ENCODE measurements at regions not wholly inside any gene's neighbourhood (a gene's known extent, or its start where the extent isn't known, plus 50 kb on each side); places are given as distances from the start of the nearest gene placed in this dataset.

DNA sequence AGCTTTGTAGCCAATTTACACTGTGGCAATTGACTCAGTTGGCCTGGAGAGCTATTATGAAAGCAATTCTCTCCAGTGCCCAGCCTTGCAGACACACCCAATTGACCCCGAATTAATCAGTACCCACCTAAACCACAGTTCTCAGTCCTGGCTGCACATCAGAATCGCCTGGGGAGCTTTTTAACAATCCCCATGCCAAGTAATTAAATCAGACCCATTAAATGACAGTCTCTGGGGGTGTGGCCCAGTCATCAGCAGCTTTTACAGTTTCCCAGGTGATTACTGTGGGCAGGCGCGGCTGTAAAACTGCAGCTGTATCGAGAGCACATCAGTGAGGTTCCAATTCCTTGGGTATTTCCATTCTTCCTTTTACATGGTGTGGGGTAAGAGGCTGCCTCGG, 460.9 kb upstream of the FAT1 start:
- no peak for TF ChIP-seq POLR2A (IDR thresholded peaks at IDR 0.05)
- TF ChIP-seq, protein P1, sequence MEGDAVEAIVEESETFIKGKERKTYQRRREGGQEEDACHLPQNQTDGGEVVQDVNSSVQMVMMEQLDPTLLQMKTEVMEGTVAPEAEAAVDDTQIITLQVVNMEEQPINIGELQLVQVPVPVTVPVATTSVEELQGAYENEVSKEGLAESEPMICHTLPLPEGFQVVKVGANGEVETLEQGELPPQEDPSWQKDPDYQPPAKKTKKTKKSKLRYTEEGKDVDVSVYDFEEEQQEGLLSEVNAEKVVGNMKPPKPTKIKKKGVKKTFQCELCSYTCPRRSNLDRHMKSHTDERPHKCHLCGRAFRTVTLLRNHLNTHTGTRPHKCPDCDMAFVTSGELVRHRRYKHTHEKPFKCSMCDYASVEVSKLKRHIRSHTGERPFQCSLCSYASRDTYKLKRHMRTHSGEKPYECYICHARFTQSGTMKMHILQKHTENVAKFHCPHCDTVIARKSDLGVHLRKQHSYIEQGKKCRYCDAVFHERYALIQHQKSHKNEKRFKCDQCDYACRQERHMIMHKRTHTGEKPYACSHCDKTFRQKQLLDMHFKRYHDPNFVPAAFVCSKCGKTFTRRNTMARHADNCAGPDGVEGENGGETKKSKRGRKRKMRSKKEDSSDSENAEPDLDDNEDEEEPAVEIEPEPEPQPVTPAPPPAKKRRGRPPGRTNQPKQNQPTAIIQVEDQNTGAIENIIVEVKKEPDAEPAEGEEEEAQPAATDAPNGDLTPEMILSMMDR (IDR thresholded peaks at IDR 0.05), result no peak
